Common myeloid progenitor, CD34-positive (primary cell): ENCODE measurements at regions not wholly inside any gene's neighbourhood (a gene's known extent, or its start where the extent isn't known, plus 50 kb on each side); places are given as distances from the start of the nearest gene placed in this dataset.

Source experiments
- CTCF ChIA-PET: fragments of 350-600 bp; sonication (Branson Sonifier 250); formaldehyde crosslinking; loops from one replicate; lab custom pipeline; 2021; ENCODE audit warnings: antibody characterized with exemption; lab: Charles Lee
- POLR2A ChIA-PET: fragments of 350-600 bp; sonication (Branson Sonifier 250); formaldehyde crosslinking; loops from one replicate; lab custom pipeline; 2021; ENCODE audit warnings: antibody characterized with exemption; lab: Charles Lee
- DNase-seq, 3 donors: peaks; one replicate each; pipeline versions ENCODE4 v3.0.0 to v3.0.0-alpha.2; 2013
- H3K27ac ChIP-seq, 2 experiments: 1 replicate in 1 of 2; 2 replicates in 1 of 2; pipeline ENCODE4 v1.7.0; 2013; ENCODE audit warnings: inconsistent platforms in 2 of 2, low read length in 2 of 2, mild to moderate bottlenecking in 2 of 2, low read depth in 1 of 2, moderate library complexity in 1 of 2; ENCODE audit not compliant: severe bottlenecking in 2 of 2, insufficient read depth in 1 of 2, poor library complexity in 1 of 2
- H3K27me3 ChIP-seq, 5 experiments: replicated peaks in 2 of 5; 1 replicate in 3 of 5; 2 replicates in 2 of 5; pipeline versions ENCODE4 v1.6.1 to v1.7.0; 2013; ENCODE audit warnings: low read length in 4 of 5, mild to moderate bottlenecking in 2 of 5, moderate library complexity in 2 of 5, inconsistent platforms in 1 of 5; ENCODE audit not compliant: insufficient read depth in 5 of 5, control insufficient read depth in 4 of 5
- H3K36me3 ChIP-seq, 4 experiments: 1 replicate in 2 of 4; 2 replicates in 2 of 4; pipeline versions ENCODE4 v1.6.1 to v1.7.0; 2013; ENCODE audit warnings: low read length in 3 of 4, control low read depth in 1 of 4, mild to moderate bottlenecking in 1 of 4; ENCODE audit not compliant: control insufficient read depth in 4 of 4, insufficient read depth in 4 of 4
- H3K4me1 ChIP-seq, 4 experiments: 1 replicate in 3 of 4; 2 replicates in 1 of 4; pipeline versions ENCODE4 v1.6.1 to v1.7.1; 2013; ENCODE audit warnings: low read length in 3 of 4, mild to moderate bottlenecking in 3 of 4, control low read depth in 1 of 4, inconsistent platforms in 1 of 4, moderate library complexity in 1 of 4; ENCODE audit not compliant: control insufficient read depth in 4 of 4, insufficient read depth in 4 of 4; ENCODE audit errors: control extremely low read depth in 1 of 4
- H3K4me3 ChIP-seq, 7 experiments: 1 replicate in 4 of 7; 2 replicates in 3 of 7; pipeline versions ENCODE4 v1.5.1 to v1.7.0; 2013; ENCODE audit warnings: mild to moderate bottlenecking in 7 of 7, low read length in 6 of 7, moderate library complexity in 6 of 7, inconsistent platforms in 2 of 7, low read depth in 2 of 7, control low read depth in 1 of 7; ENCODE audit not compliant: insufficient read depth in 4 of 7, control insufficient read depth in 1 of 7; ENCODE audit errors: extremely low read depth in 1 of 7
- H3K9me3 ChIP-seq, 5 experiments: 1 replicate in 4 of 5; 2 replicates in 1 of 5; pipeline versions ENCODE4 v1.6.1 to v1.7.1; 2013; ENCODE audit warnings: low read length in 4 of 5, mild to moderate bottlenecking in 2 of 5, inconsistent platforms in 1 of 5, low read depth in 1 of 5, moderate library complexity in 1 of 5; ENCODE audit not compliant: control insufficient read depth in 4 of 5, insufficient read depth in 2 of 5; ENCODE audit errors: control extremely low read depth in 1 of 5
- WGBS: methylation state at CpG from one replicate; pipeline ENCODE4 v1.1.5; 2013; ENCODE audit not compliant: insufficient coverage; 5-methylcytosine and 5-hydroxymethylcytosine counted together

DNA sequence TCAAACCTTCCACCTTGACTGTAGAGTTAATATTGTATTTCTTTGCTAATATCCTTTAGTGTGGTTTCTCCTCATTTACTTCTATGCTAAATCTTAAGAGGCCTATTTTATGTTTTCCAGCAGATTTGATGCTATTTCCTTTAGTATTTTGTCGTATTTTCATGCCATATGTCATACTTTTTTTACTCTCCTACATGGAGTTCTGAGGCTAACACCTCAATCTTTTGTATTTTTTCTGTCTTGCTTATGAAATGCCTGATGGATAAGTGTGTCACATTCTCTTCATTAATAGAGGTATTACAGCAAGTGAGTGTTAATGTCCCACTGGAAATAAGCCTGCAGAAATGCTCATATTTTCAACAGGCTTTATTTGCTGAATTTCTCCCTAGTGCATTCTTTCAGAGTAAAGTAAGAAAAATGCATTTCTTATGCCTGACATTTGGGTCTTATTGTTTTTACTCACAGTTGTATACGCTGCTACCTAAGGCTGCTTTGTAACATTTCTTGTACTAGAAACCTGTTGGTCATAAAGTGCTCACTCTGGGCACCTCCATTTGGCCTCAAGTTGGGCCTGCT is 63.2 kb downstream of the DIPK2A start:
- Histone ChIP-seq H3K4me1 (peaks cover 0 to 5% (median 0%) of the 10 kb centered on the region in 4 experiments), H3K4me3 (no peak overlapping the region), H3K36me3 (no peaks in the 10 kb centered on the region), H3K9me3 (no peaks in the 10 kb centered on the region), H3K27me3 (no peaks in the 10 kb centered on the region), H3K27ac (no peak overlapping the region)
- ChIA-PET CTCF (no interaction called here), POLR2A (no interaction called here)
- DNase-seq: no peak
- 100% methylated on average over 2 of the region's 2 CpGs for WGBS

GRCh38 chr3:144036498-144036897 is 64.9 kb downstream of the DIPK2A start:
- Histone ChIP-seq H3K27me3 (no peaks in the 10 kb centered on the region), H3K4me3 (no peak overlapping the region), H3K36me3 (no peaks in the 10 kb centered on the region), H3K27ac (no peak overlapping the region), H3K9me3 (no peaks in the 10 kb centered on the region), H3K4me1 (peaks cover 0 to 5% (median 0%) of the 10 kb centered on the region in 4 experiments)
- WGBS: no CpG with 5 or more reads among the region's 1 CpG
- DNase-seq: no peak
- ChIA-PET POLR2A (no interaction called here), CTCF (no interaction called here)

GRCh38 chr3:144039661-144040060 is 68.0 kb downstream of the DIPK2A start:
- no peaks in the 10 kb centered on the region for H3K36me3 ChIP-seq
- H3K4me1 ChIP-seq: no peaks in the 10 kb centered on the region
- CTCF ChIA-PET: no interaction called here
- no peaks in the 10 kb centered on the region for H3K9me3 ChIP-seq
- no peak overlapping the region for H3K4me3 ChIP-seq
- H3K27ac ChIP-seq: no peak overlapping the region
- POLR2A ChIA-PET: no interaction called here
- no peaks in the 10 kb centered on the region for H3K27me3 ChIP-seq
- no peak for DNase-seq

DNA sequence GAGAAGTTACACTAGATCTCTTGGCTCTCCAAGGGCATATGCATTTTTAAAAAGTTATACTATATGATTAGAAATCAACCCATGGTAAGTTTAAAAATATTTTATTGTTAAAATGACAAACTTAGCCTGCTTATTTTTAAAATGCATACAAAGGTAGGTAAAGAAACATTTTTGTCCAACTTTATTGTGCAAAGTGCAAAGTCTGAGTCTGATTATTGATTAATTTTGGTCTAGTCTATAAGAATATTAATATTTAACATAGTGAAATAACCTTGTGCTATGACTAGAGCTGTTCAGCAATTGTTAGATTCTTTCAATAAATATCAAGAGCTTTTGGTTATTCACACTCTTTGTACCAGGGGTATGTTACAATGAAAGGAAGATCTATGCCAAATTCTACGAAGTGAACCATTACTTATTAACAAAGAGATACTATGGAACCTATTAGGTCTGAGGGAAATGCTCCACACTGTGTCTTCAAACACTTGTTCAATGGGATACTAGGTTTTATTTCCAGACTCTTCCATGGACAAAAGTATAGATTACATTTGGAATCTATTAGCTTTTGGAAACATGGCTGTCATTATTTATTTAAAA is 70.4 kb downstream of the DIPK2A start:
- no CpG with 5 or more reads among the region's 1 CpG for WGBS
- Histone ChIP-seq H3K27me3 (no peaks in the 10 kb centered on the region), H3K4me1 (no peaks in the 10 kb centered on the region), H3K27ac (no peak overlapping the region), H3K36me3 (no peaks in the 10 kb centered on the region), H3K9me3 (no peaks in the 10 kb centered on the region), H3K4me3 (no peak overlapping the region)
- POLR2A ChIA-PET: no interaction called here
- no peak for DNase-seq
- CTCF ChIA-PET: no interaction called here

DNA sequence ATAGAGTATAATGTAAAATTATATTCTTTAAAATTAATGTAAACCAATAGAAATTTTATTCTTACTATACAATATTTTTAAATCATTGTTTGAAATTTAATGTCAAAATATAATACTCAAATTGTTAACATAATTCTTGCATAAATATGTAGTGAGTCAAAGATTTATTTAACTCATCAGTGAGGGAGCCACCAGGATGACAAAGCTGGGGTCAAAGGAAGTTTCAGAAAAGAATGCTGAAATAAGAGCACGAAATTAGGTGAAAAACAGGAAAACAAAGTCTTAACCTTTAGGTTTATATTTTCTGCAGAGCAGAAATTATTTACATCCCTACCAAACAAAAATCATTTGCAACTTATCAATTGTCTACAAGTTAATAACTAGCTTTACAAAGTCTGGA is 74.1 kb downstream of the DIPK2A start:
- H3K27me3 ChIP-seq: no peaks in the 10 kb centered on the region
- WGBS: 100% methylated on average over 1 of the region's 1 CpG
- CTCF ChIA-PET: no interaction called here
- H3K4me1 ChIP-seq: no peaks in the 10 kb centered on the region
- no peak for DNase-seq
- no peaks in the 10 kb centered on the region for H3K36me3 ChIP-seq
- H3K4me3 ChIP-seq: no peak overlapping the region
- POLR2A ChIA-PET: no interaction called here
- no peaks in the 10 kb centered on the region for H3K9me3 ChIP-seq
- H3K27ac ChIP-seq: no peak overlapping the region

- Histone ChIP-seq H3K36me3 (no peaks in the 10 kb centered on the region), H3K9me3 (no peaks in the 10 kb centered on the region), H3K27ac (no peak overlapping the region), H3K4me1 (no peaks in the 10 kb centered on the region), H3K27me3 (no peaks in the 10 kb centered on the region), H3K4me3 (no peak overlapping the region)
- ChIA-PET POLR2A (no interaction called here), CTCF (no interaction called here)
- WGBS: 96% methylated on average over 4 of the region's 5 CpGs
- DNase-seq: no peak
Observed at GRCh38 chr3:144049374-144049773, 77.8 kb downstream of the DIPK2A start.

- H3K9me3 ChIP-seq: no peaks in the 10 kb centered on the region
- ChIA-PET POLR2A (no interaction called here), CTCF (no interaction called here)
- H3K27ac ChIP-seq: no peak overlapping the region
- DNase-seq: no peak
- no peaks in the 10 kb centered on the region for H3K27me3 ChIP-seq
- no peaks in the 10 kb centered on the region for H3K36me3 ChIP-seq
- H3K4me1 ChIP-seq: no peaks in the 10 kb centered on the region
- no peak overlapping the region for H3K4me3 ChIP-seq
Observed at GRCh38 chr3:144051211-144051610, 79.6 kb downstream of the DIPK2A start.
